GM12872 (cell line): ENCODE measurements at regions not wholly inside any gene's neighbourhood (a gene's known extent, or its start where the extent isn't known, plus 50 kb on each side); places are given as distances from the start of the nearest gene placed in this dataset.

Experiments used
- TF ChIP-seq, protein P1 (sequence below): IDR thresholded peaks from 3 replicates; pipeline ENCODE4 v1.5.1; 2011; ENCODE audit warnings: low read depth, mild to moderate bottlenecking, low read length, moderate library complexity; ENCODE audit not compliant: insufficient read depth

DNA sequence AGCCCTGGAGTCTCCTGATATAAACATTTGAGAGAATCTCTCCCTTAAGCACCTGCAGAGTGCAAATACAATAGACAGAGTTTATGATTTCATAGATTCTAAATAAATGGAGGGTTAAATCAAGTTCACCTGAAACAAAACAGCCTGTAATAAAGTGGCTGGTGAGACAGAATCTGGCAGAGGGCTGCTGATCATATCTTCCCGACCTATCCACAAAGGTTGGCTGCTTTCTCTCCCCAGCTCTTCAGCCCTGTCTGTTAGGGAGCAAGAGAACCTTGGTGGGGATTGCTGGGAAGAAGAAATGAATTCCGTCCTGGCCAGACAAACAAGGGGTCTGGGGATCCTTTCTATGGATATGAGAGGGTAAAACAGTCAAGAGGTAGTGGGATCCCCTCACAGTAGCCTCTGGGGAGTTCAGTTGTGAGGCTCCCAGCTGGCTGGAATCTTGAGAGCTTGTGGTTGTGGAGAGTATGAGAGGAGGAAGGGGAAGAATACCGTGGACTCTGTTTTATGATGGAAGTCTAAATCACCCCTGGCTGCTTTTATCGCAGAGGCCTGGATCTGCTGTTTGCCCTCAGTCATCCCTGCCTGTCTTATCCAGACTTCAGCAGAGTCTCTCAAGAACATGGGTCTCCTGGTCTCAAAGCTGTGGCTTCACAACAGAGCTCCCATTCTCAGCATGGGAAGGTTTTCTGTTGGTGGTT lies 451.3 kb downstream of the NTRK3 start:
- TF ChIP-seq, protein P1, sequence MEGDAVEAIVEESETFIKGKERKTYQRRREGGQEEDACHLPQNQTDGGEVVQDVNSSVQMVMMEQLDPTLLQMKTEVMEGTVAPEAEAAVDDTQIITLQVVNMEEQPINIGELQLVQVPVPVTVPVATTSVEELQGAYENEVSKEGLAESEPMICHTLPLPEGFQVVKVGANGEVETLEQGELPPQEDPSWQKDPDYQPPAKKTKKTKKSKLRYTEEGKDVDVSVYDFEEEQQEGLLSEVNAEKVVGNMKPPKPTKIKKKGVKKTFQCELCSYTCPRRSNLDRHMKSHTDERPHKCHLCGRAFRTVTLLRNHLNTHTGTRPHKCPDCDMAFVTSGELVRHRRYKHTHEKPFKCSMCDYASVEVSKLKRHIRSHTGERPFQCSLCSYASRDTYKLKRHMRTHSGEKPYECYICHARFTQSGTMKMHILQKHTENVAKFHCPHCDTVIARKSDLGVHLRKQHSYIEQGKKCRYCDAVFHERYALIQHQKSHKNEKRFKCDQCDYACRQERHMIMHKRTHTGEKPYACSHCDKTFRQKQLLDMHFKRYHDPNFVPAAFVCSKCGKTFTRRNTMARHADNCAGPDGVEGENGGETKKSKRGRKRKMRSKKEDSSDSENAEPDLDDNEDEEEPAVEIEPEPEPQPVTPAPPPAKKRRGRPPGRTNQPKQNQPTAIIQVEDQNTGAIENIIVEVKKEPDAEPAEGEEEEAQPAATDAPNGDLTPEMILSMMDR = no peak

GRCh38 chr15:87804451-87804850 lies 452.1 kb downstream of the NTRK3 start:
- TF ChIP-seq, protein P1 = no peak

- TF ChIP-seq, protein P1 = no peak
Observed at GRCh38 chr15:87799838-87800237, 456.7 kb downstream of the NTRK3 start.

DNA sequence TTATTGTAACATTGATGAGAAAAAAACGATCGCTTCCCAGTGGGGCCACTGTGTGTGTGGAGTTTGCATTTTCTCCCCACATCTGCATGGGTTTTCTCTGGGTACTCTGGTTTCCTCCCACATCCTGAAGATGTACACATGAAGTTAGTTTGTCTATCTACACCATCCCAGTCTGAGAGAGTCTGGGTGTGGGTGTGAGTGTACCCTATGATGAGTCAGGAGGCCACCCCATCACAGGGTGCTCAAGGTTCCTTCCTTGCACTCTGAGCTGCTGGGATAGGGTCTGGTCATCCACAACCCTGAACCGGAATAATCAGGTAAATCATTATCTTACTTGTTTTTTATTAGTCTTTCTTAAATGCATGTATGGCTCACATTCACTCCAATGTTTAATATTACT lies 457.1 kb downstream of the NTRK3 start:
- TF ChIP-seq, protein P1 = no peak

DNA sequence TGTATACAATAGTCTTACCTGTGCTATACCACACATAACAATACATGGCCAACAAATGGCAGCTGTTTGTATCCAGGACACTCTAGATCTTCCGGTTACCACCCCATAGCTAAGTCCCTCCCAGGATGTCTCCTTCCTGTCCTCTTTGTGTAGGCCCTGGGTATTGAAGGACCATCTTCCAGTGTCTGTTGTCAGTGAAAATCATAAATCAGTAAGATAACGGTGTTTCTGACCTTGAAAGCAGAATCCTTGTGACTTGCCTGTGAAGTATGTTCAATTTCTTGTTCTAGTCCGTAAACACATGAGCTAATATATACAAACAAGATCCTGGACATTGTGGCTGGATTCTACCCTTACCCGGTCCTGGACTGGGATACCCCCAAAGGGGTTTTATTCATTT lies 462.8 kb downstream of the NTRK3 start:
- TF ChIP-seq, protein P1 = no peak

DNA sequence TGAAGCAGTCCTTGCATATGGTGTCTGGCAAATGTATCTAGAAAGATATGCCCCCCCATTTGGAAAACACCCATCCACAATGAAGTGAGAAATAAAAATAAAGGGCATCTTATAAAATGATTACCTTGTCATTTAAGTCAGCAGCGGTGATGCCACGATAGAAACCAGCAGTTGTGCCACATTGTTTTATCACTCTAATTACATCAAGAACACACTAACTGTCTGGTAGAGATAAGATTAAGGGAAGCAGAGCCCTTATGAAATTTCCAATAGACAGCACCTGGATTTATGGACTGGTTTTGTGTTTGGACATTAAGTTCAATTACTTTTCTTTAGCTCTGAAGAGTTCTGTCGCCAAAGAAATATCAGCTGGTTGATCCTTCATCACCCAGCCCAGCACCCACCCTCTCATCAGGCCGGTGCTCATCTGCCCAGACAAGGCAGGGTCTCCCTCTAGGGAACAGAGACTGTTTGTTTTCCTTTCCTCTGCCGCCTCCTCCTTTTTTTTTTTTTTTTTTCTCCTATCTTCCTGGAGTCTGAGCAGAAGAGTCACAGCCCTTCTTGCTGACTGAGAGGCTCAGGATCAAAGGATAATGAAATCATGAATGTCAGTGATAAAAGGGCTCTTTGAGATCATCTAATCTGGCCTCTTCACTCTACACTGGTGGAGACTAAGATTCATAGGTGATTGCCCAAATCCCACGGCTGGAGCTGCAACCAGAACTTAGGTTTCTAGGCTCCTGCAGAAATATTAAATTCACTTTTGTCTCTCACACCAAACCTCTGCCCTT lies 464.1 kb downstream of the NTRK3 start:
- TF ChIP-seq, protein P1 = no peak

DNA sequence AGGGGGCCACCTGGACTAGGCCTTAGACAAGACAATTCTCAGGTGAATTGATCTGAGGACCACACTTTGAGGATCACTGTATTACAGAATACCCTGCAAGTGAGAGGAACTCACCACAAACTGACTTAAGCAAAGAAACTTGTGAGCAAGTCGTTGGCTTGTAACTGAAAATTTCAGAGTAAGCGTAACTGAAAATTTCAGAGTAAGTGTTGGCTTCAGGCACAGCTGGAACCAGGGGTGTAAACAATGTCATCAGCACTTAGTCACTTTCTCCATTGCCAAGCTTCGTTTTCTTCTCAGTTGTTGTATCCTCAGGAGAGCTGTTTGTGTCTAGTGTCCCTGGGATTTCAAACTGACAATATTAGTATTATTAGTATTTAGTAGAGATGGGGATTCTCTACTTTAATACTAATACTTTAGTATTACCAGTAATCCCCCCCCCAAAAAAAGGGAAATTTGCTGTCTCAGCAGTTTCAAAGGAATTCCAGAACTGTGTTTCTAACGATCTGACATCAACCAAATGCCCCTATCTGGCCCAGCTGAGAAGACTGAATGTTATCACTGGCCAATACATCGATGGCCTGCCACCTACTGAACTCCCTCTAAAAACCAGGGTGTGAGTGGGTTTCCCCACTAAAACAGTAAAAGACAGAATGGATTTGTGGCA lies 474.4 kb downstream of the NTRK3 start:
- TF ChIP-seq, protein P1 = no peak
